T1000 (cell line): ENCODE measurements at regions not wholly inside any gene's neighbourhood (a gene's known extent, or its start where the extent isn't known, plus 50 kb on each side); places are given as distances from the start of the nearest gene placed in this dataset.
A peak's percentile ranks its signal among the peaks of the same experiment; 100 is the strongest.

Experiments
- DNase-seq: peaks from one replicate; lab custom pipeline; 2025; ENCODE audit warnings: mixed read lengths; lab: John Stamatoyannopoulos, UW

- no peak for DNase-seq
Observed at GRCh38 chr13:100855151-100855550, 180.6 kb upstream of the TMTC4 start.

- DNase-seq = no peak
Observed at GRCh38 chr13:100854006-100854405, 179.4 kb upstream of the TMTC4 start.

- DNase-seq = no peak
Observed at GRCh38 chr13:100853434-100853833, 178.8 kb upstream of the TMTC4 start.

GRCh38 chr13:100852146-100852545 is 177.6 kb upstream of the TMTC4 start:
- DNase-seq = no peak

- DNase-seq = no peak
Observed at GRCh38 chr13:100848304-100848703, 173.7 kb upstream of the TMTC4 start.

- no peak for DNase-seq
Observed at GRCh38 chr13:100845128-100845757, 170.6 kb upstream of the TMTC4 start.

GRCh38 chr13:100842136-100842535 is 167.5 kb upstream of the TMTC4 start:
- no peak for DNase-seq

GRCh38 chr13:100838387-100838786 is 163.8 kb upstream of the TMTC4 start:
- DNase-seq = no peak

- no peak for DNase-seq
Observed at GRCh38 chr13:100837631-100838030, 163.0 kb upstream of the TMTC4 start.

GRCh38 chr13:100836711-100837110 is 162.1 kb upstream of the TMTC4 start:
- DNase-seq = peak; percentile 33

GRCh38 chr13:100835695-100836094 is 161.1 kb upstream of the TMTC4 start:
- DNase-seq = no peak

GRCh38 chr13:100833427-100833826 is 158.8 kb upstream of the TMTC4 start:
- DNase-seq = no peak

- no peak for DNase-seq
Observed at GRCh38 chr13:100828226-100828625, 153.6 kb upstream of the TMTC4 start.

- DNase-seq = no peak
Observed at GRCh38 chr13:100827489-100828176, 153.0 kb upstream of the TMTC4 start.

- no peak for DNase-seq
Observed at GRCh38 chr13:100826441-100826840, 151.8 kb upstream of the TMTC4 start.

GRCh38 chr13:100825557-100825956 is 151.0 kb upstream of the TMTC4 start:
- no peak for DNase-seq

- no peak for DNase-seq
Observed at GRCh38 chr13:100824366-100824765, 149.8 kb upstream of the TMTC4 start.

- no peak for DNase-seq
Observed at GRCh38 chr13:100823448-100823847, 148.9 kb upstream of the TMTC4 start.

- DNase-seq = no peak
Observed at GRCh38 chr13:100822871-100823443, 148.4 kb upstream of the TMTC4 start.

GRCh38 chr13:100818711-100819110 is 144.1 kb upstream of the TMTC4 start:
- DNase-seq = no peak

- DNase-seq = no peak
Observed at GRCh38 chr13:100817928-100818327, 143.3 kb upstream of the TMTC4 start.

GRCh38 chr13:100815476-100816046 is 141.0 kb upstream of the TMTC4 start:
- no peak for DNase-seq

- DNase-seq = no peak
Observed at GRCh38 chr13:100812982-100813584, 138.5 kb upstream of the TMTC4 start.
